H1 (cell line): ENCODE measurements at regions not wholly inside any gene's neighbourhood (a gene's known extent, or its start where the extent isn't known, plus 50 kb on each side); places are given as distances from the start of the nearest gene placed in this dataset.

Experiments
- CTCF ChIA-PET: fragments of 300-600 bp; sonication (Branson Sonifier 250); formaldehyde crosslinking; loops from one replicate; lab custom pipeline; 2021; ENCODE audit not compliant: partially characterized antibody; lab: Charles Lee
- POLR2A ChIA-PET: fragments of 300-600 bp; sonication (Branson Sonifier 250); formaldehyde crosslinking; loops from one replicate; lab custom pipeline; 2021; ENCODE audit warnings: inconsistent platforms; ENCODE audit not compliant: partially characterized antibody; lab: Charles Lee
- DNase-seq, 2 experiments: peaks; one replicate each; pipeline versions ENCODE4 v3.0.0 to v3.0.0-alpha.2; 2010 to 2022; ENCODE audit warnings: low spot score in 2 of 2, low read depth in 1 of 2, mixed read lengths in 1 of 2
- FAIRE-seq: peaks from 2 replicates; lab custom pipeline; 2011; peaks lifted over from hg19 to GRCh38; lab: Jason Lieb, UNC
- H2AFZ ChIP-seq: 2 replicates; pipeline ENCODE4 v1.8.1; 2012; ENCODE audit warnings: low read length, inconsistent platforms
- H2AK5ac ChIP-seq: 2 replicates; pipeline ENCODE4 v1.6.1; 2013; ENCODE audit warnings: low read depth, low read length
- H2BK120ac ChIP-seq: replicated peaks from 2 replicates; pipeline ENCODE3; 2013; ENCODE audit warnings: low read depth, low read length, inconsistent platforms
- H2BK12ac ChIP-seq: 2 replicates; pipeline ENCODE4 v1.6.1; 2013; ENCODE audit warnings: low read depth, low read length
- H2BK15ac ChIP-seq: 2 replicates; pipeline ENCODE4 v1.6.1; 2013; ENCODE audit warnings: low read length
- H2BK20ac ChIP-seq: 2 replicates; pipeline ENCODE4 v1.6.1; 2013; ENCODE audit warnings: low read length
- H2BK5ac ChIP-seq: 2 replicates; pipeline ENCODE4 v1.6.1; 2013; ENCODE audit warnings: low read depth, low read length
- H3K14ac ChIP-seq: 2 replicates; pipeline ENCODE4 v1.6.1; 2013; ENCODE audit warnings: inconsistent platforms; ENCODE audit not compliant: insufficient read length
- H3K18ac ChIP-seq: 2 replicates; pipeline ENCODE4 v1.6.1; 2013; ENCODE audit warnings: low read length; ENCODE audit errors: extremely low read depth
- H3K23ac ChIP-seq: 2 replicates; pipeline ENCODE4 v1.6.1; 2013; ENCODE audit warnings: inconsistent platforms; ENCODE audit not compliant: insufficient read length
- H3K23me2 ChIP-seq: 2 replicates; pipeline ENCODE4 v1.6.1; 2013; ENCODE audit warnings: low read depth, low read length
- H3K27ac ChIP-seq: 2 replicates; pipeline ENCODE4 v1.6.1; 2011; ENCODE audit warnings: low read depth, low read length, inconsistent platforms
- H3K27me3 ChIP-seq, 4 experiments: replicated peaks in 1 of 4; 1 replicate in 1 of 4; 2 replicates in 3 of 4; pipeline versions ENCODE4 v1.6.1 to v1.8.1; 2011 to 2013; ENCODE audit warnings: low read length in 3 of 4, mild to moderate bottlenecking in 3 of 4, inconsistent platforms in 2 of 4, mixed read lengths in 2 of 4, moderate library complexity in 1 of 4; ENCODE audit not compliant: control insufficient read depth in 3 of 4, insufficient read depth in 3 of 4; ENCODE audit errors: extremely low read depth in 1 of 4
- H3K36me3 ChIP-seq, 4 experiments: 2 replicates each; pipeline versions ENCODE4 v1.6.1 to v1.8.1; 2011 to 2013; ENCODE audit warnings: mild to moderate bottlenecking in 4 of 4, low read length in 3 of 4, moderate library complexity in 2 of 4, control low read depth in 1 of 4, inconsistent platforms in 1 of 4; ENCODE audit not compliant: insufficient read depth in 4 of 4, control insufficient read depth in 2 of 4
- H3K4ac ChIP-seq: replicated peaks from 2 replicates; pipeline ENCODE3; 2013; ENCODE audit warnings: low read length, low read depth, mixed read lengths, inconsistent platforms; ENCODE audit not compliant: insufficient read length
- H3K4me1 ChIP-seq, 4 experiments: replicated peaks in 1 of 4; 1 replicate in 1 of 4; 2 replicates in 3 of 4; pipeline versions ENCODE4 v1.6.1 to v1.8.1; 2011 to 2013; ENCODE audit warnings: low read length in 3 of 4, inconsistent platforms in 2 of 4, mixed read lengths in 1 of 4; ENCODE audit not compliant: insufficient read depth in 4 of 4, control insufficient read depth in 3 of 4
- H3K4me2 ChIP-seq, 2 experiments: 2 replicates each; pipeline versions ENCODE4 v1.6.1 to v1.8.1; 2011 to 2013; ENCODE audit warnings: low read depth in 2 of 2, low read length in 2 of 2, control low read depth in 1 of 2, inconsistent platforms in 1 of 2, mild to moderate bottlenecking in 1 of 2; ENCODE audit not compliant: insufficient read depth in 1 of 2
- H3K4me3 ChIP-seq, 4 experiments: fragments of 200-600, 300-600 bp in 1 of 4; sonication (generic), shearing (Covaris generic), sonication (Bioruptor Twin) in 1 of 4; 2 replicates each; pipeline versions ENCODE4 v1.5.1 to v1.8.1; 2011 to 2016; ENCODE audit warnings: low read length in 4 of 4, low read depth in 3 of 4, control low read depth in 2 of 4, inconsistent platforms in 2 of 4, mild to moderate bottlenecking in 2 of 4, mixed read lengths in 1 of 4, moderate library complexity in 1 of 4; ENCODE audit not compliant: insufficient read depth in 2 of 4; ENCODE audit errors: extremely low read depth in 1 of 4
- H3K56ac ChIP-seq: replicated peaks from 2 replicates; pipeline ENCODE3; 2013; ENCODE audit warnings: low read depth, mild to moderate bottlenecking, mixed read lengths, low read length, inconsistent platforms; ENCODE audit not compliant: insufficient read length
- H3K79me1 ChIP-seq: 2 replicates; pipeline ENCODE4 v1.6.1; 2013; ENCODE audit warnings: low read depth, low read length, control low read depth
- H3K79me2 ChIP-seq, 2 experiments: 2 replicates each; pipeline versions ENCODE4 v1.6.1 to v1.8.1; 2012 to 2013; ENCODE audit warnings: low read length in 2 of 2, mild to moderate bottlenecking in 2 of 2, inconsistent platforms in 1 of 2; ENCODE audit not compliant: insufficient read depth in 2 of 2, control insufficient read depth in 1 of 2
- H3K9ac ChIP-seq, 4 experiments: replicated peaks in 1 of 4; 1 replicate in 1 of 4; 2 replicates in 3 of 4; pipeline versions ENCODE4 v1.6.1 to v1.8.1; 2011 to 2013; ENCODE audit warnings: low read depth in 3 of 4, low read length in 3 of 4, control low read depth in 2 of 4, mild to moderate bottlenecking in 2 of 4, moderate library complexity in 2 of 4, inconsistent platforms in 1 of 4; ENCODE audit errors: extremely low read depth in 1 of 4
- H3K9me3 ChIP-seq, 2 experiments: 2 replicates each; pipeline versions ENCODE4 v1.6.1 to v1.8.1; 2012 to 2013; ENCODE audit warnings: mild to moderate bottlenecking in 2 of 2, moderate library complexity in 2 of 2, control low read depth in 1 of 2, inconsistent platforms in 1 of 2, low read depth in 1 of 2, low read length in 1 of 2, mixed read lengths in 1 of 2; ENCODE audit not compliant: insufficient read depth in 2 of 2
- H4K20me1 ChIP-seq, 2 experiments: replicated peaks in 1 of 2; 2 replicates each; pipeline versions ENCODE3 to v1.8.1; 2011 to 2013; ENCODE audit warnings: inconsistent platforms in 2 of 2, low read length in 2 of 2, mild to moderate bottlenecking in 1 of 2; ENCODE audit not compliant: insufficient read depth in 2 of 2, control insufficient read depth in 1 of 2
- H4K5ac ChIP-seq: 2 replicates; pipeline ENCODE4 v1.6.1; 2013; ENCODE audit warnings: low read length, low read depth, mixed read lengths, inconsistent platforms; ENCODE audit not compliant: insufficient read length
- H4K8ac ChIP-seq: 2 replicates; pipeline ENCODE4 v1.8.0; 2013; ENCODE audit warnings: mild to moderate bottlenecking, moderate library complexity, low read length, inconsistent platforms; ENCODE audit not compliant: insufficient read depth; ENCODE audit errors: extremely low read depth
- H4K91ac ChIP-seq: replicated peaks from 2 replicates; pipeline ENCODE3; 2013; ENCODE audit warnings: low read length, mixed read lengths, inconsistent platforms; ENCODE audit not compliant: insufficient read length
- CBX8 ChIP-seq: fragments of 300-800, 300-1000 bp; sonication (generic); IDR thresholded peaks from 2 replicates; pipeline ENCODE4 v1.7.1; 2016; ENCODE audit warnings: low read depth, low read length, borderline replicate concordance
- CEBPB ChIP-seq: IDR thresholded peaks from 2 replicates; pipeline ENCODE4 v1.6.1; 2012; ENCODE audit warnings: low read depth, low read length
- EGR1 ChIP-seq: IDR thresholded peaks from 2 replicates; pipeline ENCODE4 v1.6.1; 2011; ENCODE audit warnings: low read depth, low read length, borderline replicate concordance
- JUND ChIP-seq: IDR thresholded peaks from 2 replicates; pipeline ENCODE4 v1.6.1; 2011; ENCODE audit warnings: mild to moderate bottlenecking, improper control_type of control experiment, low read length
- MAFK ChIP-seq: IDR thresholded peaks from 2 replicates; pipeline ENCODE4 v1.6.1; 2012; ENCODE audit warnings: low read depth, mild to moderate bottlenecking, improper control_type of control experiment, low read length
- NANOG ChIP-seq: IDR thresholded peaks from 2 replicates; pipeline ENCODE4 v1.6.1; 2011; ENCODE audit warnings: low read length, low read depth, mild to moderate bottlenecking, inconsistent platforms; ENCODE audit not compliant: insufficient read depth, poor library complexity, severe bottlenecking
- NRF1 ChIP-seq: IDR thresholded peaks from 2 replicates; pipeline ENCODE4 v1.6.1; 2011; ENCODE audit warnings: mild to moderate bottlenecking, low read depth, low read length, improper control_type of control experiment
- PHF8 ChIP-seq: fragments of 200-600 bp; sonication (generic); conservative IDR thresholded peaks from 2 replicates; pipeline ENCODE4 v1.7.1; 2012; ENCODE audit warnings: low read depth, mild to moderate bottlenecking, inconsistent platforms, low read length, moderate library complexity
- RFX5 ChIP-seq: IDR thresholded peaks from 2 replicates; pipeline ENCODE4 v1.6.1; 2011; ENCODE audit warnings: low read depth, low read length, improper control_type of control experiment, borderline replicate concordance
- RNF2 ChIP-seq: fragments of 200-900, 300-1000 bp; sonication (generic); IDR thresholded peaks from 2 replicates; pipeline ENCODE4 v1.7.1; 2016; ENCODE audit warnings: borderline replicate concordance, low read depth, mild to moderate bottlenecking, antibody characterized with exemption, low read length; ENCODE audit not compliant: poor library complexity, severe bottlenecking; ENCODE audit errors: missing control alignments
- SAP30 ChIP-seq: fragments of 300-600 bp; sonication (generic); IDR thresholded peaks from 2 replicates; pipeline ENCODE4 v1.7.1; 2012; ENCODE audit warnings: low read length, moderate library complexity, mild to moderate bottlenecking, inconsistent platforms; ENCODE audit not compliant: insufficient read depth, insufficient replicate concordance
- SIN3A ChIP-seq, 2 experiments: IDR thresholded peaks in 1 of 2; conservative IDR thresholded peaks in 1 of 2; 2 replicates each; pipeline ENCODE4 v1.6.1; 2011 to 2012; ENCODE audit warnings: low read length in 2 of 2, improper control_type of control experiment in 1 of 2, low read depth in 1 of 2, mild to moderate bottlenecking in 1 of 2
- WGBS, 2 experiments: shearing (Covaris generic) in 1 of 2; methylation state at CpG; one replicate each; pipeline versions ENCODE4 v1.1.6 to v1.1.7; 2013 to 2015; ENCODE audit warnings: low lambda C conversion rate in 2 of 2, mixed read lengths in 2 of 2, inconsistent platforms in 1 of 2, low coverage in 1 of 2, missing lambda C conversion rate in 1 of 2; ENCODE audit not compliant: insufficient replicate concordance in 2 of 2, insufficient coverage in 1 of 2, insufficient read length in 1 of 2; ENCODE audit errors: extremely low coverage in 1 of 2, missing lambda C conversion rate in 1 of 2; 5-methylcytosine and 5-hydroxymethylcytosine counted together
- TF ChIP-seq, protein P1 (sequence below): IDR thresholded peaks from 2 replicates; pipeline ENCODE4 v1.6.1; 2012; ENCODE audit warnings: inconsistent platforms

DNA sequence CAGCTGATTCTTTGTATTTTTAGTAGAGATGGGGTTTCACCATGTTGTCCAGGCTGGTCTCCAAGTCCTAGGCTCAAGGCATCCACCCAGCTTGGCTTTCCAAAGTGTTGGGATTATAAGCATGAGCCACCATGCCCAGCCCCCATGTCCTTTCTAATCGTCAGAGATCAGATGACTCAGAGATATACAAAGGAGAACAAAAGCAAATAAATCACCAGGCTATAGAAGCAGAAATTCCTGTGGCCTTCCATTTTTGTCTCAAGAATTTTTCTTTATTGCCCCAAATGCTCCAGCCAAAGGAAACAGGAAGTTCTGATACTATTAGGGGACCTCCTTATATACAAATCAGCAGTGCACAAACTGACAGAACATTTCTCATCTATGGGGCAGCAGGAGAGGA lies 207.8 kb downstream of the RFC3 start:
- Histone ChIP-seq H3K4ac (no peak overlapping the region), H3K23me2 (no peaks in the 10 kb centered on the region), H3K4me2 (no peak overlapping the region), H4K8ac (no peak overlapping the region), H3K14ac (no peak overlapping the region), H2BK15ac (no peak overlapping the region), H3K27ac (no peak overlapping the region), H3K4me1 (no peaks in the 10 kb centered on the region), H3K9ac (no peak overlapping the region), H3K79me1 (no peaks in the 10 kb centered on the region), H2BK12ac (no peak overlapping the region), H4K20me1 (no peaks in the 10 kb centered on the region), H3K36me3 (no peaks in the 10 kb centered on the region), H3K27me3 (no peaks in the 10 kb centered on the region), H4K5ac (no peak overlapping the region), H3K9me3 (peaks cover 12 to 13% of the 10 kb centered on the region in 2 experiments; a peak in 2 of 4 replicates), H2AFZ (no peak overlapping the region), H2BK120ac (no peak overlapping the region), H3K79me2 (no peaks in the 10 kb centered on the region), H3K4me3 (no peak overlapping the region), H2BK5ac (no peak overlapping the region), H4K91ac (no peak overlapping the region), H3K18ac (no peak overlapping the region), H3K56ac (no peak overlapping the region), H2BK20ac (no peak overlapping the region), H2AK5ac (no peak overlapping the region), H3K23ac (no peak overlapping the region)
- ChIA-PET POLR2A (no interaction called here), CTCF (interaction anchor here (0.7 kb wide), 1 partner anchor 10 kb away, joined by 3 read pairs; no protein-coding TSS in a partner anchor)
- 100% methylated on average over 1 of the region's 1 CpG; no CpG with 5 or more reads in 1 of the 2 experiments for WGBS, 2 experiments
- FAIRE-seq: no peak
- no peak for DNase-seq
- TF ChIP-seq NRF1: no peak
- no peak for TF ChIP-seq CBX8
- no peak for TF ChIP-seq RNF2
- TF ChIP-seq PHF8: no peak
- TF ChIP-seq SIN3A (conservative IDR thresholded peaks at IDR 0.05 in 1 of 2, IDR thresholded peaks at IDR 0.05 in 1 of 2; ENCODE audit: low read depth in 1 of 2, low read length in 2 of 2): no peak
- TF ChIP-seq MAFK: no peak
- no peak for TF ChIP-seq RFX5
- TF ChIP-seq, protein P1, sequence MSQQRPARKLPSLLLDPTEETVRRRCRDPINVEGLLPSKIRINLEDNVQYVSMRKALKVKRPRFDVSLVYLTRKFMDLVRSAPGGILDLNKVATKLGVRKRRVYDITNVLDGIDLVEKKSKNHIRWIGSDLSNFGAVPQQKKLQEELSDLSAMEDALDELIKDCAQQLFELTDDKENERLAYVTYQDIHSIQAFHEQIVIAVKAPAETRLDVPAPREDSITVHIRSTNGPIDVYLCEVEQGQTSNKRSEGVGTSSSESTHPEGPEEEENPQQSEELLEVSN: no peak
- TF ChIP-seq CEBPB: no peak
- TF ChIP-seq JUND: no peak
- TF ChIP-seq NANOG: no peak
- no peak for TF ChIP-seq SAP30
- no peak for TF ChIP-seq EGR1
